HUES64 (cell line): ENCODE measurements at regions not wholly inside any gene's neighbourhood (a gene's known extent, or its start where the extent isn't known, plus 50 kb on each side); places are given as distances from the start of the nearest gene placed in this dataset.

Experiments
- H3K27ac ChIP-seq: 2 replicates; pipeline ENCODE4 v1.7.0; 2013; ENCODE audit warnings: low read depth, low read length, inconsistent platforms
- H3K27me3 ChIP-seq: 2 replicates; pipeline ENCODE4 v1.6.1; 2013; ENCODE audit warnings: mild to moderate bottlenecking, low read length; ENCODE audit not compliant: insufficient read depth
- H3K36me3 ChIP-seq: 2 replicates; pipeline ENCODE4 v1.6.1; 2013; ENCODE audit warnings: mild to moderate bottlenecking, low read length; ENCODE audit not compliant: insufficient read depth
- H3K4me1 ChIP-seq: 2 replicates; pipeline ENCODE4 v1.6.1; 2013; ENCODE audit warnings: mild to moderate bottlenecking, low read length, moderate library complexity; ENCODE audit not compliant: insufficient read depth
- H3K4me3 ChIP-seq: 2 replicates; pipeline ENCODE4 v1.5.1; 2013; ENCODE audit warnings: mild to moderate bottlenecking, low read length, moderate library complexity
- H3K9ac ChIP-seq: 2 replicates; pipeline ENCODE4 v1.6.1; 2013; ENCODE audit warnings: mild to moderate bottlenecking, low read depth, low read length
- H3K9me3 ChIP-seq: 2 replicates; pipeline ENCODE4 v1.6.1; 2013; ENCODE audit warnings: low read depth, low read length; ENCODE audit not compliant: insufficient read depth
- WGBS: fragments of 150-250, 120-280 bp; methylation state at CpG from one replicate; pipeline ENCODE4 v1.1.7; 2013; ENCODE audit warnings: missing lambda C conversion rate; 5-methylcytosine and 5-hydroxymethylcytosine counted together

GRCh38 chr4:156195914-156196313 is 242.2 kb upstream of the CTSO start:
- Histone ChIP-seq H3K27me3 (no peaks in the 10 kb centered on the region), H3K4me3 (no peak overlapping the region), H3K9me3 (no peaks in the 10 kb centered on the region), H3K4me1 (peaks cover 6% of the 10 kb centered on the region; the same call in 1 of the 2 replicates), H3K36me3 (no peaks in the 10 kb centered on the region), H3K27ac (no peak overlapping the region), H3K9ac (no peak overlapping the region)

DNA sequence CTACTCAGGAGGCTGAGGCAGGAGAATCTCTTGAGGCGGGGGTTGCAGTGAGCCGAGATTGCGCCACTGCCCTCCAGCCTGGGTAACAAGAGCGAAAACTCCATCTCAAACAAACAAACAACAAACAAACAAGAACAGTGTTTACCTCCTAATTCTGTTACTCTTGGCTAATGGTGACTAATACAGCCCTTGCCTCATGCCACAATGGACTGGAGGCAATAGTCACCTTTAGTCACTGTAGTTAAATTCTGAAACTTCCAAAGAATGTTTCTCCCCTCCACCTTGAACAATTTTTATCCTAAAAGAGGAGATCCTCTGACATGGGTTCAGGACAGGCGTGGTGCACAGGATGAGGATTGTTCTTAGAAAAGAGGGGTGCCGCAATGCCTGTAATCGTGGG is 241.2 kb upstream of the CTSO start:
- Histone ChIP-seq H3K9me3 (no peaks in the 10 kb centered on the region), H3K9ac (no peak overlapping the region), H3K4me3 (no peak overlapping the region), H3K4me1 (peaks cover 6% of the 10 kb centered on the region; the same call in 1 of the 2 replicates), H3K27me3 (no peaks in the 10 kb centered on the region), H3K27ac (no peak overlapping the region), H3K36me3 (no peaks in the 10 kb centered on the region)
- WGBS: 94% methylated on average over 7 of the region's 7 CpGs

- no peak overlapping the region for H3K4me3 ChIP-seq
- no peaks in the 10 kb centered on the region for H3K9me3 ChIP-seq
- H3K36me3 ChIP-seq: no peaks in the 10 kb centered on the region
- peaks cover 6% of the 10 kb centered on the region; the same call in 1 of the 2 replicates for H3K4me1 ChIP-seq
- H3K9ac ChIP-seq: no peak overlapping the region
- no peaks in the 10 kb centered on the region for H3K27me3 ChIP-seq
- H3K27ac ChIP-seq: no peak overlapping the region
- WGBS: 95% methylated on average over 3 of the region's 3 CpGs
Measured at GRCh38 chr4:156193800-156194199, 240.1 kb upstream of the CTSO start.

GRCh38 chr4:156193106-156193505 is 239.4 kb upstream of the CTSO start:
- WGBS: 88% methylated on average over 2 of the region's 2 CpGs
- Histone ChIP-seq H3K9me3 (no peaks in the 10 kb centered on the region), H3K4me1 (peaks cover 6% of the 10 kb centered on the region; the same call in 1 of the 2 replicates), H3K36me3 (no peaks in the 10 kb centered on the region), H3K27ac (no peak overlapping the region), H3K27me3 (no peaks in the 10 kb centered on the region), H3K4me3 (no peak overlapping the region), H3K9ac (no peak overlapping the region)

- Histone ChIP-seq H3K9me3 (no peaks in the 10 kb centered on the region), H3K27me3 (no peaks in the 10 kb centered on the region), H3K4me3 (no peak overlapping the region)
Measured at GRCh38 chr4:156192033-156192432, 238.4 kb upstream of the CTSO start.

GRCh38 chr4:156191044-156191781 is 237.5 kb upstream of the CTSO start:
- no peak overlapping the region for H3K4me3 ChIP-seq
- no peak overlapping the region for H3K27ac ChIP-seq
- no peaks in the 10 kb centered on the region for H3K36me3 ChIP-seq
- WGBS: 89% methylated on average over 2 of the region's 2 CpGs
- H3K9ac ChIP-seq: no peak overlapping the region
- no peaks in the 10 kb centered on the region for H3K27me3 ChIP-seq
- H3K9me3 ChIP-seq: no peaks in the 10 kb centered on the region
- peaks cover 6% of the 10 kb centered on the region; the same call in 1 of the 2 replicates for H3K4me1 ChIP-seq

More at GRCh38 chr4:156192033-156192432, 238.4 kb upstream of the CTSO start:
- no peak overlapping the region for H3K27ac ChIP-seq
- peaks cover 6% of the 10 kb centered on the region; the same call in 1 of the 2 replicates for H3K4me1 ChIP-seq
- no peaks in the 10 kb centered on the region for H3K36me3 ChIP-seq
- no peak overlapping the region for H3K9ac ChIP-seq

DNA sequence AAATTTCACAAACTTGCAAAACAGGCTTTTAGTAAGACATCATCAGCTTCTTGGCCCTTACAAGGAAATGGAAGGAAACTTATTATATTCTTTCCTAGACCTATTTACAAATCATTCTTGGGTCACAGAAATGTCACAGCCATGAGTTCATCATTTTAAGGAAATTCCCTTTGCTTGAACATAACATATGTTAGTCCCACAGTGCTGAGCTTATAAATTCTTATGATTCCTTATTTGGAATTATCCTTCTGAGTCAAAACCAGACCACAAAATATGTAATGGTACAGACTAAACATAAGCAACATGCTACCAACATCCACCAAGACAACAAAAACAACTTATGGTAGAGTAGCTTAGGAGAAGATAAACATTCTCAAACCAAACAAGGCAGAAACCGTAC is 236.9 kb upstream of the CTSO start:
- WGBS: no CpG with 5 or more reads among the region's 1 CpG
- H3K9me3 ChIP-seq: no peaks in the 10 kb centered on the region
- H3K9ac ChIP-seq: no peak overlapping the region
- H3K27ac ChIP-seq: no peak overlapping the region
- no peaks in the 10 kb centered on the region for H3K36me3 ChIP-seq
- H3K27me3 ChIP-seq: no peaks in the 10 kb centered on the region
- H3K4me1 ChIP-seq: peaks cover 6% of the 10 kb centered on the region; the same call in 1 of the 2 replicates
- H3K4me3 ChIP-seq: no peak overlapping the region

DNA sequence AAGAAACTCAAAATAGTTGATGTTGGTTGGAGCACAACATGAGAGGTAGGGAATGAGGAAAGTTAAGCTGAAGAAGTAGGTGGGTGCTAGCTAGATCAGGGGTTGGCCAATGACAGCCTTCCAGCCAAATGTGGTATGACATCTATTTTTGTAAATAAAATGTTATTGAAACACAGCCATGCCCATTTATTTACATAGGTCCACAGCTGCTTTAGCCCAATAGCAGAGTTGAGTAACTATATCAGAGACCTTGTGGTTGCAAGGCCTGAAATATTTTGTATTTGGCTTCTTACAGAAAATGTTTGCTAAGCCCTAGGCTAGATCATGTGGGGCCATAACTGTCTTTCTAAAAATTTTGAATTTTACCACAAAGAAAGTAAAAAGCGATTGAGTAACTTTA is 234.9 kb upstream of the CTSO start:
- Histone ChIP-seq H3K27me3 (no peaks in the 10 kb centered on the region), H3K4me3 (no peak overlapping the region), H3K27ac (no peak overlapping the region), H3K4me1 (peaks cover 6% of the 10 kb centered on the region; the same call in 1 of the 2 replicates), H3K9ac (no peak overlapping the region), H3K9me3 (no peaks in the 10 kb centered on the region), H3K36me3 (no peaks in the 10 kb centered on the region)
- WGBS: 98% methylated on average over 1 of the region's 1 CpG

DNA sequence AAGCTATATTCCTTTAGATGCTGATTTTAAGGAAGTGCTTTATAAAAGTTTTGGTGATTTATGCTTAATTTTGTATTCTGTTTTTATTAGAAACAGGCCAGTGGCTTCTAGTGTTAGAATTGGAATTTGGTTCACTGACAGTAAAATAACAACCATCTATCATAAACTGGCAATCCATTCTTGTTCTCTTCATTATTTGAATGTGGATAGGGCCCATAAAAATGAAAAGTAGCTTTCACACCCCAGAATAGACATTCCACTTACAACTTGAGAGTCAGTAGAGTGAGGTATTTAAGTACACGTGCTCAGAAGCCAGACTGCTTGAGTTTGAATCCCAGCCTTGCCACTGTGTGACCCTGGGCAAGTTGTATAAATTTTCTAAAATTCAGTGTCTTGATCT is 232.4 kb upstream of the CTSO start:
- Histone ChIP-seq H3K4me1 (no peaks in the 10 kb centered on the region), H3K27me3 (no peaks in the 10 kb centered on the region), H3K36me3 (no peaks in the 10 kb centered on the region), H3K27ac (no peak overlapping the region), H3K4me3 (no peak overlapping the region), H3K9me3 (no peaks in the 10 kb centered on the region), H3K9ac (no peak overlapping the region)
- WGBS: 100% methylated on average over 1 of the region's 1 CpG

- H3K27ac ChIP-seq: no peak overlapping the region
- no peaks in the 10 kb centered on the region for H3K27me3 ChIP-seq
- H3K9ac ChIP-seq: no peak overlapping the region
- no peaks in the 10 kb centered on the region for H3K9me3 ChIP-seq
- WGBS: 94% methylated on average over 3 of the region's 4 CpGs
- H3K36me3 ChIP-seq: no peaks in the 10 kb centered on the region
- H3K4me1 ChIP-seq: no peaks in the 10 kb centered on the region
- no peak overlapping the region for H3K4me3 ChIP-seq
Measured at GRCh38 chr4:156185514-156186055, 231.9 kb upstream of the CTSO start.

DNA sequence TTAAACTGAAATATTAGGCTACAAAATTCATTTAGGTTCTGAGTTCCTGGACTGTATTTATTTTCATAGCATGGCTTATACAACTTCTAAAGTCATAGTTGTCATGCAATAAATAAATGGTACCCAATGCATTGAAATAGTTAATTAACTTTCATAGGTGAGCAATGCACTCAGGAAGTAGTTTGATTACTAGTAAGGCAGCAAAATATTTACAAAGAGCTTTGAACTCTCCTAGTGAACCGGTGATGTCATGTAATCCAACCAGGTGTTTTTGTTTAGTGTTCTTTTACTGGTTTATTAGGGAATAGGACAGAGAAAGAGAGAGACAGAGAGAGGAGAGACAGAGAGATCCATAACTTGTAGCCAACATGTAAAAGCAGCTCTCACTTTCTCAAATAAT is 228.6 kb upstream of the CTSO start:
- no peak overlapping the region for H3K9ac ChIP-seq
- no peak overlapping the region for H3K27ac ChIP-seq
- H3K9me3 ChIP-seq: no peaks in the 10 kb centered on the region
- no peak overlapping the region for H3K4me3 ChIP-seq
- H3K36me3 ChIP-seq: no peaks in the 10 kb centered on the region
- WGBS: 89% methylated on average over 1 of the region's 1 CpG
- no peaks in the 10 kb centered on the region for H3K27me3 ChIP-seq
- peaks cover 6% of the 10 kb centered on the region for H3K4me1 ChIP-seq
